NCI-H774 (cell line): ENCODE measurements at regions not wholly inside any gene's neighbourhood (a gene's known extent, or its start where the extent isn't known, plus 50 kb on each side); places are given as distances from the start of the nearest gene placed in this dataset.

Experiments
- DNase-seq: peaks from one replicate; lab custom pipeline; 2025; lab: John Stamatoyannopoulos, UW

DNA sequence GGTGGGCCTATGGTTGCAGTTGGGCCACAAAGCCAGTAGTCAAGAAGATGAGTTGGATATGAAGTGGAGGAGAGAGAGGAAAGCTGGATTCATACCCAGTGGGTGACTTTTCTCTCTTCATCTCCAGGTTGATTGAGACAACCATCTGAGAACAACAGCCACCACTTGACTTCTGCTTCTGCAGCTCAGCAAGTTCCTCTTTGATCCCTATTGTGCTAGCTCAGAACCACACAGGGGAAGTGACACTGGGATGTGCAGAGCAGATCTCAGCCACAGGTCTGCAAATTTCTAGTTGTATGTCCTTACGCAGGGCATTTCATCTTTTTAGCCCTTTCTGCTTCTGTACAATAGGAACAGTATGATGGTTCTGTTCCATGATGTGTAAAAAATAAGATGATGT, 459.2 kb upstream of the ARRDC4 start:
- DNase-seq = no peak

GRCh38 chr15:97502038-97502437, 458.5 kb upstream of the ARRDC4 start:
- DNase-seq = no peak

- no peak for DNase-seq
These were observed 456.3 kb upstream of the ARRDC4 start for GRCh38 chr15:97504031-97504792.

DNA sequence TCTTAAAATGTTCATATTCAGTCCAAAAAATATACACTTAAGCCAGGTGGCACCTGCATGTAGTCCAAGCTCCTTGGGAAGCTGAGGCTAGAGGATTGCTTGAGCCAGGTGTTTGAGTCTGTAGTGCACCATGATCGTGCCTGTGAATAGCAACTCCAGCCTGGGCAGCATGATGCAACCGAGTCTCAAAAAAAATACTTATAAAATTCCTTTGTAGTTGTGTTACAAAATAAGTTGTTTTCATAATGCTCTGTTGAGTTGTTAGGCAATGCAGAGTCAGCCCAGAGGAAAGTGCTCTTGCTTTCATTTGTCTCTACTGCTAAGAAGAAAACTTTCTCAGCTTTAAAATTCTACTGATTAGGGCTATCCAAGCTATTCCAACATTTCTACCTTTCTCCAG, 442.8 kb upstream of the ARRDC4 start:
- no peak for DNase-seq

GRCh38 chr15:97520689-97521088, 439.8 kb upstream of the ARRDC4 start:
- no peak for DNase-seq

DNA sequence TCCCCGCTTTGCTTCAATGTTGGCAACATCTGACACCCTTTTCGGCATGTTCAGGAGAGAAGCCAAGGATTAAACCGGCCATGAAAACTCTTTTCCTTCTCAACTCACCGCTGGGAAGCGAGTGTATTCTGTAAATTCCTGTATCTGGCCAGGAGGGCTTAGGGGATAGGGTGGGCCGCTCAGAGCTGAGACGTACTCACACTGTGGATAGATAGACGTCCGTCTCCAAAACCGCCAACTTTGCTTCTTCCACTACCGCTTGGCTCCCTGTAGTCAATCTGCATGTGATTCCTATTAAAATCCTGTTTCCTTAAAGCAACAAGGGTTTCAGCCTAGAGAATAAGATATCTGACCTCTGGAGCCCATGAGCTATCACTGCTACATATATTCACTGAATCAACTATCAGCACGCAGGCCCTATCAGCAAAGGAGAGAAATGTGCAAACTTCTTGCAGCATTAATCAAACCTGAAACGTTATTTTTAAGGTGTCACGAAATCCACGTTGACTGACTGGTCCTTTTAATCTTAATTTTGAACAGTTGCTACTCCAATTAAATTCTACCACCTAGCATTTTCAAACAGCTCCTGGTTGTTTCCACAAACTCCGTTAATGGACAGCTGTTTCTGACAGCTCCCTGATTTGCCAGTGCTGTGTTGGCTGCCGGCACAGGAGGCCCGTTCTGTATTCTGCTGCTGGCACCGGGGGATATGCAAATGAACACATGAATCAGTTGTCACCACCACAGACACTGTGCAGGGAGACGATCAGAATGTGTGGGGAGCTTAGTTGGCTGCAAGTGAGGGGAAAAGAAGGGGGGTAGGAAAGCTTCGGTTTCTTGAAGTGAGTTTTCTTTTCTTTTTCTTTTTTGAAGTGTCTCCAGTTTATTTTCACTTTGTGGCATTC, 438.9 kb upstream of the ARRDC4 start:
- no peak for DNase-seq

- DNase-seq = no peak
These were observed 438.2 kb upstream of the ARRDC4 start for GRCh38 chr15:97522347-97522746.

DNA sequence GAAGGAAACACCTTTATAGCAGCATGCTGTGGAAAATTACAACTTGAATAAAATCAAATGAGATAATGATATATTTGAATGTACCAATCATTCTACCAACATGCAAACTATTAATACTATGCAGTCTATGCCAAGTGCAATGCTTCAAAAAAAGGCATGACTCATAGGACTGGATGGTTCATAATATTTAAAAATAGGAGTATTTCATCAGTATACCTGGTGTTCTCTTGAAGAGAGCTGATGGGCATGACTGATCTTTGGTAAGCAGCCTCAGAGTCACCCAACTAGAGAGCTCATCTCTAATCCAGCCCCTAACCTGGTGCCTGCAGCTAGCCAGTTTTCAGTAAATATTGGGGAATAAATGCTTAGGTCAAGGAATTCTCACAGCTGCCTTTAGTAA, 434.7 kb upstream of the ARRDC4 start:
- no peak for DNase-seq

- DNase-seq = no peak
These were observed 432.3 kb upstream of the ARRDC4 start for GRCh38 chr15:97528238-97528637.

- DNase-seq = no peak
These were observed 414.7 kb upstream of the ARRDC4 start for GRCh38 chr15:97545799-97546198.

- DNase-seq = no peak
These were observed 413.1 kb upstream of the ARRDC4 start for GRCh38 chr15:97547381-97547780.

DNA sequence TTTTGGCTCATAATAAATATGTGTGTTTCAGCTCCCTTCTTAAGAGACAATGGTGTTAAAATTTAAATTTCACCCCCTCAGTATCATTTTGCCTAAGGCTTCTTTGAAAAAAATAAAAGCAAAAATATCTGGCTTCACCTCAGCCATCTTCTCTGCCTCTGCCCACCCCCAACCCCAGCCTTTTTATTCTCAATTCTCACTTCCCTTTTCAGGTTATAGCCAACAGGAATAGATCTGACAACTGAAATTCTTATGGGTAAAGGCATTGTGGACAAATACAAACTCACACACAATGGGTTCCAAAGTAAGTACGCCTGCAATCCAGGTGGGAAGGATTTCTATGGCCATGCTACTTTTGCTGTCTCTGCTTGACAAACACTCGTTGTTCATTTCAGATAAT, 399.0 kb upstream of the ARRDC4 start:
- DNase-seq = no peak

DNA sequence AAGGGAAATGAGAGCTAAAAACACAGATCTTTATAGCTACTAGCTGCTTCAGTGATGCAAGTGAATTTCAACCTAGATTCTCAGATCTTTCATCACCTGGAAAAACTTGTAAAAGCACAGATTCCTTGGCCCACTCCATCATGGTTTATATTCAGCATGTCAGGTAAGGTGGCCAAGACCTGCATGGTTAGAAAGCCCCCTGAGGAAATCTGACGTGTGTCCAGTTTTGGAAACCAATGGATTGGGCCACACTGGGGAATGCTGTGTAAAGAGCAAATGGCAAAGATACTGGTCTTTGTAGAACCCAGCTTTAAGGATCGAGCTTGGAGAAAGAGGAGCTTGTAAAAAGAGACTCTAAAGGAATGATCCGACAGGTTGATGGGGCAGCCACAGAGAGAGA, 397.0 kb upstream of the ARRDC4 start:
- no peak for DNase-seq

- DNase-seq = no peak
These were observed 393.5 kb upstream of the ARRDC4 start for GRCh38 chr15:97566961-97567360.

DNA sequence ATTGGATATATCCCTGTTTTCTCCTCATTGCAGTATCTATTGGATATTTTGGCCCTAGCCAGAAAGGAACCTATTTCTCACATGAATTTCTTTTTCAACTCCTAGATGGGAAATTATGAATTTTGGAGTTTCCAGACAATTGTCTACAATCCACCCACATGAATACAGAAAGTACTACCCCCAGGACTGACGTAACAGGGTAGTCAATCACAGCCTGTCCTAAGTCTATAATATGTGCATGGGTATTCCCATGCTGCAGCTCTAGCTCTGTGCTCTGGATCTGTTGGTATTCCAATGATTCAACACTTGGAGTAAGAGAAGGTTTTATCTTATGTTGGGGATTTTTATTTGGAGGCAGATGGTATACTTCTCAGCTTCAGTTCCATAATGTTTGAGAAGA, 393.1 kb upstream of the ARRDC4 start:
- DNase-seq = no peak

DNA sequence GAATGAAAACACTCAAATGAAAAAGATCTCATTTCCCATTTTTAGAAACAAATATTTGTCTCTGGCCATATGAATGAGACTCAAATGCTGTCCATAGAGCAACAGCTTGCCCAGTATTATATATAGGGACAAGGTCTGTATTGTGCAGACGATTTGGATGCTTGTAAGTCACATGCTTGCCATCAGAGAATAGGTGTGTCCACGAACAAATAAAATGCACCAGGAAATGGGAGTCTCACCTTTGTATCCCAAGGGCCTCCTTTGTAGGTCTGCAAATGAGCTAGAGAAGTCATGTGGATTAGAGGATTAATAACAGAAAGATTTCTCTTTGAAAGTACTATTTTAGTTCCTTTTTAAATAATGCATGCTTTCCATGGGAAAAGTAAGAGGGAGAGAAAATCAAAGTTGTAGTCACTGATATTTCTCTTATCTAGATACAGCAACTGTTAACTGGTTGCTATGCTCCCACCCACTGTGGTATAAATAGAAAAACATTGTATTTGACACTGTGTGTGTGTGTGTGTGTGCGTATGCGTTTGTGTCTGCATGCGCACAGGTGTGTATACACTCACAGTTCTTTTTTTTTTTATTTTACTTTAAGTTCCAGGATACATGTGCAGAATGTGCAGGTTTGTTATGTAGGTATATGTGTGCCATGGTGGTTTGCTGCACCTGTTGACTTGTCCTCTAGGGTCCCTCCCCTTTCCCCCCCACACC, 383.4 kb upstream of the ARRDC4 start:
- no peak for DNase-seq

- DNase-seq = no peak
These were observed 375.1 kb upstream of the ARRDC4 start for GRCh38 chr15:97585408-97585807.

DNA sequence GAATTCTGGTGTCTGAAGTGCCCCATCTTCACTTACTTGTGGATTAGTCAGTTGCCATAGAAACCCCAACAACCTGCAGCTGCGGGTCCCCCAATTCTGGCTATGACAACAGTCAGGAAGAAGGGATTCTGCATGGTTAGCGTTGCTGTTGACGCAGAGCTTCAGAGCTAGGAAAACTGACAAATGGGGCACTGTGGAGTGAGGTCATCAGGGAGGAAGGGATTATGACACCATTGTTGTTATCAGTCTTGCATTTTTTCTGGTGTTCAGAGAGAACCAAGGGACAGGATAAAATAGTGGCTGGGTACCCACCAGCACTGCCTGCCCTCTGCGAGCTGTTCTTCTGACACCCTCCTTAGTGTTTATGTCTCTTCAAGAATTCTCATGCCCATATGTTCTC, 367.7 kb upstream of the ARRDC4 start:
- no peak for DNase-seq

GRCh38 chr15:97597801-97598200, 362.7 kb upstream of the ARRDC4 start:
- DNase-seq = no peak

GRCh38 chr15:97598353-97598798, 362.1 kb upstream of the ARRDC4 start:
- no peak for DNase-seq

DNA sequence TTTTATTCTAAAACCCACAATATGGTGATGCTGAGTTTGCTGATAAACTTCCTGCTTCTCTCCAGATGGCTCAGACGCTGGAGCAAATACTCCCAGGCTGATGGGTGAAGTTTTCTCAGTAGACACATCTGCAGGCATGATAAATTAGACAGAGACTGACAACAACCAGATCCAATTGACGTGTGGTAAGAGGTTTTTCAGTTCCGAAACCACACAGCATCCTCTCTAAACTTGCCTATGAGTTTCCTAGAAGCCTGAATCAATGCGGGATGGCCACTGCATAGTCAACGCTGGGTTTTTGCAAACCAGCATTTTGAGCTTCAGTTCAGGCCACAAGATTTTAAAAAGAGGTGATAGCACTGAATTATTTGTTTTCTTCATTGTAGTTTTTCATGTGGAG, 360.3 kb upstream of the ARRDC4 start:
- no peak for DNase-seq

DNA sequence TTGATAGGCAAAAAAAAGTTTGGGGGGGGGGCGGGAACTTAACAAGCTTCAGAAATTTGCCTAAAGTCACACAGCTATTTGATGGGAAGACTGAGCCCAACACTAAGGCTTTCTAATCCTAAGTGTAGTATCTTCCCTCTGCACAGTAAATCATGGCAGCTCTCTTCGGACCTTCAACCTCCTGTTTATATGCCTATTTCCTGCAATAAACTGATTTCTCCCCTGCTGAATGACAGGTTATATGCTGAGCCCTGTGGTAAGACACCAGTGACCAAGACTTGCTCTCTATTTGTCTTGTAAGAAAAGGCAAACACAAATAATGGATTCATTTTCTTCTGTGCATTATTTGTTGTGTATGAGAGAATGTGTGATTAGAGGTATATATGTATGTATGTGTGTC, 355.8 kb upstream of the ARRDC4 start:
- no peak for DNase-seq

DNA sequence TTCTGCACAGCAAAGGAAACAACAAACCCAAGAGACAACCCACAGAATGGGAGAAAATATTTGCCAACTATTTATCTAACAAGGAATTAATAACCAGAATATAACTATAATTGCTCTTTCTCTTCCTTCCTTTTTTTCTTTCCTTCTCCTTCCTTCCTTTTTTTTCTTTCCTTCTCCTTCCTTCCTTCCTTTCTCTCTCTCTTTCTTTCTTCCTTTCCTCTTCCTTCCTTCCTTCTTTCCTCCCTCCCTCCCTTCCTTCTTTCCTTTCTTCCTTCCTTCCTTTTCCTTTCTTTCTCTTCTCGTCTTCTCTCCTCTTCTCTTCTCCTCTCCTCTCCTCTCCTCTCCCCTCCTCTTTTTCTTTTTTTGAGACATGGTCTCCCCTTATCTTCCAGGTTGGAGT, 345.4 kb upstream of the ARRDC4 start:
- no peak for DNase-seq
